ENCODE measurements at regions not wholly inside any gene's neighbourhood (a gene's known extent, or its start where the extent isn't known, plus 50 kb on each side); places are given as distances from the start of the nearest gene placed in this dataset.

- ChIA-PET CTCF (interaction anchor here (0.5 kb wide), 1 partner anchor 80 kb away, joined by 5 read pairs; no protein-coding TSS in a partner anchor), POLR2A (no interaction called here)
- H3K27ac ChIP-seq (ENCODE audit: low read length): no peak overlapping the region
- in situ Hi-C loops (cut with HindIII; ENCODE audit: low pct_unique_long_range_greater_than_20kb, low sequenced_read_pairs): no loop called here
- H3K27me3 ChIP-seq (ENCODE audit: control insufficient read depth, insufficient read depth, low read length): peaks cover 1% of the 10 kb centered on the region; the same call in 1 of the 2 replicates
- TF ChIP-seq TCF7L2 (IDR thresholded peaks at IDR 0.05; ENCODE audit: low read depth, low read length) (no peak), SIN3A (IDR thresholded peaks at IDR 0.05; ENCODE audit: borderline replicate concordance, insufficient read depth, low read depth, low read length) (no peak), POLR2AphosphoS5 (IDR thresholded peaks at IDR 0.05; ENCODE audit: low read depth, low read length) (no peak), CTCF (IDR thresholded peaks at IDR 0.05) (no peak)
- TF ChIP-seq, protein P1, sequence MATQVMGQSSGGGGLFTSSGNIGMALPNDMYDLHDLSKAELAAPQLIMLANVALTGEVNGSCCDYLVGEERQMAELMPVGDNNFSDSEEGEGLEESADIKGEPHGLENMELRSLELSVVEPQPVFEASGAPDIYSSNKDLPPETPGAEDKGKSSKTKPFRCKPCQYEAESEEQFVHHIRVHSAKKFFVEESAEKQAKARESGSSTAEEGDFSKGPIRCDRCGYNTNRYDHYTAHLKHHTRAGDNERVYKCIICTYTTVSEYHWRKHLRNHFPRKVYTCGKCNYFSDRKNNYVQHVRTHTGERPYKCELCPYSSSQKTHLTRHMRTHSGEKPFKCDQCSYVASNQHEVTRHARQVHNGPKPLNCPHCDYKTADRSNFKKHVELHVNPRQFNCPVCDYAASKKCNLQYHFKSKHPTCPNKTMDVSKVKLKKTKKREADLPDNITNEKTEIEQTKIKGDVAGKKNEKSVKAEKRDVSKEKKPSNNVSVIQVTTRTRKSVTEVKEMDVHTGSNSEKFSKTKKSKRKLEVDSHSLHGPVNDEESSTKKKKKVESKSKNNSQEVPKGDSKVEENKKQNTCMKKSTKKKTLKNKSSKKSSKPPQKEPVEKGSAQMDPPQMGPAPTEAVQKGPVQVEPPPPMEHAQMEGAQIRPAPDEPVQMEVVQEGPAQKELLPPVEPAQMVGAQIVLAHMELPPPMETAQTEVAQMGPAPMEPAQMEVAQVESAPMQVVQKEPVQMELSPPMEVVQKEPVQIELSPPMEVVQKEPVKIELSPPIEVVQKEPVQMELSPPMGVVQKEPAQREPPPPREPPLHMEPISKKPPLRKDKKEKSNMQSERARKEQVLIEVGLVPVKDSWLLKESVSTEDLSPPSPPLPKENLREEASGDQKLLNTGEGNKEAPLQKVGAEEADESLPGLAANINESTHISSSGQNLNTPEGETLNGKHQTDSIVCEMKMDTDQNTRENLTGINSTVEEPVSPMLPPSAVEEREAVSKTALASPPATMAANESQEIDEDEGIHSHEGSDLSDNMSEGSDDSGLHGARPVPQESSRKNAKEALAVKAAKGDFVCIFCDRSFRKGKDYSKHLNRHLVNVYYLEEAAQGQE (IDR thresholded peaks at IDR 0.05; ENCODE audit: insufficient read depth in 1 of 2, low read depth in 2 of 2, low read length in 1 of 2): no peak
- no peaks in the 10 kb centered on the region for H3K4me1 ChIP-seq (ENCODE audit: control insufficient read depth, insufficient read depth, low read length)
- BruUV-seq (replicated peaks): no TSS peak
- no peak for ATAC-seq
- intact Hi-C loops (cut with micrococcal nuclease; ENCODE audit: unreplicated experiment): no loop called here
- H3K36me3 ChIP-seq (ENCODE audit: control insufficient read depth, insufficient read depth, low read length): no peaks in the 10 kb centered on the region
- no peaks in the 10 kb centered on the region for H3K9me3 ChIP-seq (ENCODE audit: control insufficient read depth, insufficient read depth, low read depth, low read length)
- DNase-seq (ENCODE audit: low read depth, low spot score): no peak
- H3K4me3 ChIP-seq (ENCODE audit: low read depth in 2 of 2, low read length in 2 of 2): no peak overlapping the region
Measured at GRCh38 chr2:130264501-130264900, 66.3 kb upstream of the TUBA3E start.

- no TSS peak for BruUV-seq (replicated peaks)
- H3K27me3 ChIP-seq (ENCODE audit: control insufficient read depth, insufficient read depth, low read length): peaks cover 2% of the 10 kb centered on the region; the same call in 1 of the 2 replicates
- in situ Hi-C loops (cut with HindIII; ENCODE audit: low pct_unique_long_range_greater_than_20kb, low sequenced_read_pairs): no loop called here
Measured at GRCh38 chr2:130264046-130264445, 65.8 kb upstream of the TUBA3E start.

More at GRCh38 chr2:130264046-130264445, 65.8 kb upstream of the TUBA3E start:
- no peaks in the 10 kb centered on the region for H3K4me1 ChIP-seq (ENCODE audit: control insufficient read depth, insufficient read depth, low read length)
- H3K27ac ChIP-seq (ENCODE audit: low read length): no peak overlapping the region
- CTCF ChIA-PET: interaction anchor here (0.5 kb wide), 1 partner anchor 79 kb away, joined by 5 read pairs; no protein-coding TSS in a partner anchor
- ATAC-seq (no peak), DNase-seq (ENCODE audit: low read depth, low spot score) (no peak)
- H3K9me3 ChIP-seq (ENCODE audit: control insufficient read depth, insufficient read depth, low read depth, low read length): no peaks in the 10 kb centered on the region
- POLR2A ChIA-PET: no interaction called here
- H3K36me3 ChIP-seq (ENCODE audit: control insufficient read depth, insufficient read depth, low read length): no peaks in the 10 kb centered on the region
- H3K4me3 ChIP-seq (ENCODE audit: low read depth in 2 of 2, low read length in 2 of 2): no peak overlapping the region
- intact Hi-C loops (cut with micrococcal nuclease; ENCODE audit: unreplicated experiment): no loop called here
- TF ChIP-seq CTCF (IDR thresholded peaks at IDR 0.05) (no peak), SIN3A (IDR thresholded peaks at IDR 0.05; ENCODE audit: borderline replicate concordance, insufficient read depth, low read depth, low read length) (no peak), TCF7L2 (IDR thresholded peaks at IDR 0.05; ENCODE audit: low read depth, low read length) (no peak), POLR2AphosphoS5 (IDR thresholded peaks at IDR 0.05; ENCODE audit: low read depth, low read length) (no peak)
- TF ChIP-seq, protein P1 (IDR thresholded peaks at IDR 0.05; ENCODE audit: insufficient read depth in 1 of 2, low read depth in 2 of 2, low read length in 1 of 2): no peak

All from Panc1 (cell line).